Aorta (tissue), 5 donors: ENCODE measurements at regions not wholly inside any gene's neighbourhood (a gene's known extent, or its start where the extent isn't known, plus 50 kb on each side); places are given as distances from the start of the nearest gene placed in this dataset.
"Not testable (repeated sequence)": the region's sequence is repeated elsewhere in the genome, so short reads cannot be mapped to it uniquely, and the experiment has no call there.

ENCODE experiments used
- ATAC-seq: fragments of 200-7000 bp; cut with Tn5 transposase; one replicate; pipeline ENCODE4 v1.9.1; 2022; ENCODE audit warnings: moderate library complexity; ENCODE audit not compliant: low FRiP score
- DNase-seq, 2 donors: peaks; one replicate each; pipeline ENCODE4 v3.0.0-alpha.2; 2020
- H3K27ac ChIP-seq, 2 donors: one replicate each; pipeline ENCODE4 v1.5.1; 2013; ENCODE audit warnings: low read length in 2 of 2, mild to moderate bottlenecking in 2 of 2, moderate library complexity in 2 of 2, control low read depth in 1 of 2, inconsistent platforms in 1 of 2, low read depth in 1 of 2
- H3K27me3 ChIP-seq, 2 donors: one replicate each; pipeline ENCODE4 v1.6.1; 2013; ENCODE audit warnings: control low read depth in 1 of 2, low read length in 1 of 2, mild to moderate bottlenecking in 1 of 2, moderate library complexity in 1 of 2; ENCODE audit not compliant: insufficient read depth in 2 of 2, control insufficient read depth in 1 of 2
- H3K36me3 ChIP-seq, 2 donors: one replicate each; pipeline ENCODE4 v1.6.1; 2013; ENCODE audit warnings: control low read depth in 1 of 2, low read length in 1 of 2, mild to moderate bottlenecking in 1 of 2; ENCODE audit not compliant: insufficient read depth in 2 of 2, control insufficient read depth in 1 of 2
- H3K4me1 ChIP-seq, 2 donors: one replicate each; pipeline ENCODE4 v1.6.1; 2013; ENCODE audit warnings: low read length in 2 of 2, control low read depth in 1 of 2, mild to moderate bottlenecking in 1 of 2, moderate library complexity in 1 of 2; ENCODE audit not compliant: insufficient read depth in 2 of 2, control insufficient read depth in 1 of 2
- H3K4me3 ChIP-seq, 2 donors: one replicate each; pipeline ENCODE4 v1.5.1; 2013; ENCODE audit warnings: low read length in 2 of 2, control low read depth in 1 of 2, mild to moderate bottlenecking in 1 of 2
- H3K9me3 ChIP-seq: one replicate; pipeline ENCODE4 v1.6.1; 2013; ENCODE audit warnings: mild to moderate bottlenecking, low read length; ENCODE audit not compliant: control insufficient read depth
- WGBS, 2 donors: extraction: QIAGEN DNeasy Blood & Tissue Kit; methylation state at CpG; one replicate each; pipeline ENCODE4 v1.1.7; 2013; 5-methylcytosine and 5-hydroxymethylcytosine counted together
- intact Hi-C, 2 donors: fragments of 100-400 bp; cut with DNase I; formaldehyde crosslinking; loops; one replicate each; pipeline versions ENCODE4 v1.14.2 to v1.15.0; 2022
- donor health status: healthy with polysubstance abuse.
- donor health status: Bipolar disorder and iron deficiency.
- donor health status: DM: no; HTN: no; CAD: no.
- donor health status: DM: no; HTN: no; CAD: no.
- donor health status: DM: yes; HTN: yes; CAD: no.

DNA sequence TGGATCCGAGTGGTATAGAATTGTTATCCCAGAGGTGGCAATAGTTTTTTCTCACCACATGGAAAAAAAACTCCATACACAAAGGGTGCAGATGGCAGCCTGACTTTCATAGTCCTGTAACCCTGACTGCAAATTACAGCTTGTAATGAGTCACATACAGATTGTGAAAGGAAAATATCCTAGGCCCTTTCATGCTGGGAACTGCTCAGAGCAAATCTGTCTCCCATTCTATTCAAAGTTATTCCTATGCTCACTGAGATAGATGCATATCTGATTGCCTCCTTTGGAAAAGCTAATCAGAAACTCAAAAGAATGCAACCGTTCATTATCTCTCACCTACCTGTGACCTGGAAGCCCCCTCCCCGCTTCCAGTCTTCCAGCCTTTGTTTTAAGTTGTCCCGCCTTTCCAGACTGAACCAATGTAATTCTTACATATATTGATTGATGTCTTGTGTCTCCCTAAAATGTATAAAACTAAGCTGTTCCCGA, 108.7 kb upstream of the MAP3K4 start:
- 62 to 66% methylated on average over 5 of the region's 5 CpGs for WGBS, 2 donors
- ATAC-seq: peak; percentile 50

DNA sequence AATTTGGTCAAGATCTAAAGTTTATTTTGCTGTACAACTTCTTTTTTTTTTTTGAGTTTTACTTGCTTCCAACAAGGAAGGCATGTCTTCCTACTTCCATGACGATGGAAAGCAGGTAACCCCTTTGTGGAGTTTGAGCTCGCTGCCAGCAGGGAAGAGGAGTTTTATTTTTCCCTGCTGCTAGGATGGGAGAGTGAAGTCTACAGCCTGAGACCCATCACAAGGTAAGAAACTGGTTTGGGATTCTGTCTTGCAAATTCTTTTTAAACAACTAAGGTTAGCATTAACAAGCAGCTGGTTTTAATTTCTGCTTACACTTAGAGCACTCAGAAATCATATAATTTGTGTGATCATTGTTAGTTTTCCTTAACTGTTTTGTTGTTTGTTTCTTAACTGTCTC, 108.0 kb upstream of the MAP3K4 start:
- DNase-seq (no peak), ATAC-seq (no peak)
- Histone ChIP-seq H3K36me3 (no peaks in the 10 kb centered on the region), H3K27me3 (no peaks in the 10 kb centered on the region), H3K4me3 (no peak overlapping the region), H3K4me1 (peaks cover 2 to 3% of the 10 kb centered on the region in 2 donors), H3K9me3 (no peaks in the 10 kb centered on the region), H3K27ac (no peak overlapping the region)
- WGBS, 2 donors: 94 to 100% methylated on average over 2 of the region's 2 CpGs
- intact Hi-C loops: no loop called here

More for the DNA sequence above, 108.7 kb upstream of the MAP3K4 start:
- Histone ChIP-seq H3K4me1 (peaks cover 2 to 3% of the 10 kb centered on the region in 2 donors), H3K27me3 (no peaks in the 10 kb centered on the region), H3K9me3 (no peaks in the 10 kb centered on the region), H3K4me3 (no peak overlapping the region), H3K27ac (no peak overlapping the region), H3K36me3 (no peaks in the 10 kb centered on the region)
- intact Hi-C loops: no loop called here
- no peak for DNase-seq

DNA sequence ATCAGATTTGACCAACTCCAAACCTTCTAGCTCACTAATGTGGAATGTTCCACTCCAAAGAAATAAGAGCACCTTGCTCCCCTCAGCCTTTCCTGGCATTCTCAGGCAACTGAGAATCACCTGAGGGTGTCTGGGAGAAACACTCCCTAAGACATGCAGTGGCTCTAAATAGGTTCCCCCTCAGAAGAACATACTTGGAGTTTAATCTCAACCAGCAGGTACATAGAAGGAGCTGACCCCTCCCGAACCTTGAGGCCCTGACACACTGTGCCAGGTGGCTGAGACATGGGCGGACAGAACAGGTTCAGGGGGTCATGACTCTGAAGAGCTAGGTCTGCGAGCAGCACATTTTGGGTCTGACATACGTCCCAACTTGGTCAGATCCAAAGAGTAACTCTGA, 107.6 kb upstream of the MAP3K4 start:
- H3K9me3 ChIP-seq: no peaks in the 10 kb centered on the region
- 96% methylated on average over 4 of the region's 4 CpGs for WGBS, 2 donors
- no peak for DNase-seq
- no peak overlapping the region for H3K27ac ChIP-seq
- H3K36me3 ChIP-seq: no peaks in the 10 kb centered on the region
- H3K4me1 ChIP-seq: peaks cover 2 to 3% of the 10 kb centered on the region in 2 donors
- peak; percentile 33 for ATAC-seq
- intact Hi-C loops: no loop called here
- H3K4me3 ChIP-seq: no peak overlapping the region
- H3K27me3 ChIP-seq: no peaks in the 10 kb centered on the region

DNA sequence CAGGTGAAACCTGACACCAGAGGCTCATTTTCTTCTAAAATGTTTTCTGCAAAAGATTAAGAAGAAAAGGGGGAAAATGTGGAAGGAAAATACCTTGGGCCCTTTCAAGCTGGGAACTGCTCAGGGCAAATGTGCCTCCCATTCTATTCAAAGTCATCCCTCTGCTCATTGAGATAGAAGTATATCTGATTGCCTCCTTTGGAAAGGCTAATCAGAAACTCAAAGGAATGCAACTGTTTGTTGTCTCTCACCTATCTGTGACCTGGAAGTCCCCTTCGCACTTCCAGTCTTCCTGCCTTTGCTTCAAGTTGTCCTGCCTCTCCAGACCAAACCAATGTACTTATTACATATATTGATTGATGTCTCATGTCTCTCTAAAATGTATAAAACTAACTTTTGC, 102.4 kb upstream of the MAP3K4 start:
- H3K27me3 ChIP-seq, intact Hi-C loops, H3K36me3 ChIP-seq, DNase-seq, H3K27ac ChIP-seq, H3K4me1 ChIP-seq, ATAC-seq, H3K4me3 ChIP-seq, H3K9me3 ChIP-seq: not testable (repeated sequence)
- WGBS, 2 donors: 97 to 100% methylated on average over 1 of the region's 1 CpG

DNA sequence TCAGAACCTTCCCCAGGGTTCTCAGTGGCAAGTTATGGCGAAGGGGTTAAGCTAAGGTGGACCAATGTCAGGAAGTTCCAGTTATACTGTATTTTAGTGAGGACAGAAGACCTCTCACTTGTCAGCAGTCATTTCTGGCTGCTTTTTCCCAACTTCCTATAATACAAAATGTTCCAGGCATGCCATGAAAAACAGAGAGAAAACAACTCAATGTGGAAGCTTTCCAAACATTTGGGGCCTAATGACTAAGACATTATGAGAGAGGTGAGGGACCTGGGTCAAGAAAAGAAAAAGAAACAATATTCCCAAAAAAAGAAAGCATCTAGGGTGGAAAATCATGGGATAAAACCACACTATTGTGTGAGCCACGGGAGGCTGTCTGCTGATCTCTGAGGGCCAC, 99.9 kb upstream of the MAP3K4 start:
- H3K36me3 ChIP-seq: no peaks in the 10 kb centered on the region
- ATAC-seq: no peak
- H3K27ac ChIP-seq: no peak overlapping the region
- H3K9me3 ChIP-seq: no peaks in the 10 kb centered on the region
- intact Hi-C loops: no loop called here
- WGBS, 2 donors: 38 to 42% methylated on average over 2 of the region's 2 CpGs
- no peaks in the 10 kb centered on the region for H3K4me1 ChIP-seq
- DNase-seq: no peak
- H3K27me3 ChIP-seq: no peaks in the 10 kb centered on the region
- H3K4me3 ChIP-seq: no peak overlapping the region

DNA sequence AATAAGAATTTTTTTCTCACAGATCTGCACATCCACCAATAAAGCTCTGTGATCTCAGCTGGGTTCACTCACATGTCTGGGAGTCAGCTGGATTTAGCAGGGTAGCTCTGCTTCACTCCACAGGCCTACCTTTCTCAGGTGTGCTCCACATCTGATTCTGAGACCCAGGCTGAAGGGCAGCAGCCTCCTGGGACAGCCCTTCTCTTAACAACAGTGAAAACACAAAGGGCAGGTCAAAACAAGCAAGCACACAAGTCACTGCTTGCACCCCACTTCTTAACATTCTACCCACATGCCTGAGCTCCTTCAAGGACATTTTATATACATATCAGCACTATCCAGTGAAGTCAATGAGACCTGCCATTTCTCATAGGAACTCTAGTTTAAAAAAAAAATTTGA, 96.0 kb upstream of the MAP3K4 start:
- no peak overlapping the region for H3K27ac ChIP-seq
- no peak for ATAC-seq
- H3K27me3 ChIP-seq: no peaks in the 10 kb centered on the region
- no peak overlapping the region for H3K4me3 ChIP-seq
- H3K4me1 ChIP-seq: no peaks in the 10 kb centered on the region
- H3K9me3 ChIP-seq: no peaks in the 10 kb centered on the region
- DNase-seq: no peak
- H3K36me3 ChIP-seq: no peaks in the 10 kb centered on the region
- intact Hi-C loops: no loop called here

DNA sequence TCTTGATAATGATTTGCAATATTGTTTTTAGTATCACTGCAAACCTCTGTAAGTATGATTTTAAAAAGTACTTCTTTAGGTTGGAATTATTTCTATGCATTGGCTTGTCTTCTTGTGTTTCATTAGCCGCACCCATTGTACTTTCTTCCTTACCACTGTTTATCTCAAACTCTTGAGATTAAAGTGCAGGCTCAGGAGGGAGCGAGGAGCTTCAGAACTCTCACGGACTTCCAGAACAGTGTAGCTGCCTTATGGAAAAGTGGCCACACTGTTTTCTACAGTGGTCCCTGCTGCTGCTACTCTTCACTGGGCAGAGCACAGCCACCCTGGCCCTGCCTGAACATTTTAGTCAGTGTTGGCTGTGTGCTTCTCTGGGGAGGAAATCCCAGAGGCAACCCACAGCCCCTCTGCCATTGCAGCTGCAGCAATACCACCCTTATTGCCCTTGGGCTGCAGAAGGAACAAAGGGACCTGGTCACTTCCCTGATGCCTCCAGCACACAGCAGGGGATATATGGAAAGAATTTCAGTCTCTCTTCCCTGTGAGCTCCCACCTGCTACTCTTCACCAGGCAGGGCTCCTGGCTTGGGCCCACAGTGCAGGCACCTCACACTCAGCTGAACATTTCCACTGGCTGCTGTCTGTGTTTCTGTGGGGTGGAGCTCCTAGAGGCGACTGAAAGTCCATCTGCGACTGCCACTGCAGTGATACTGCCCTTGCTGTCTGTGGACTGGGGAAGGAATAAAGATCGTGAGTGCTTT, 91.7 kb upstream of the MAP3K4 start:
- intact Hi-C loops: no loop called here
- Histone ChIP-seq H3K27me3 (no peaks in the 10 kb centered on the region), H3K27ac (no peak overlapping the region), H3K9me3 (no peaks in the 10 kb centered on the region), H3K4me1 (no peaks in the 10 kb centered on the region), H3K4me3 (no peak overlapping the region), H3K36me3 (no peaks in the 10 kb centered on the region)
- DNase-seq (no peak), ATAC-seq (no peak)
- 76 to 82% methylated on average over 6 of the region's 6 CpGs for whole genome bisulfite sequencing, 2 donors

DNA sequence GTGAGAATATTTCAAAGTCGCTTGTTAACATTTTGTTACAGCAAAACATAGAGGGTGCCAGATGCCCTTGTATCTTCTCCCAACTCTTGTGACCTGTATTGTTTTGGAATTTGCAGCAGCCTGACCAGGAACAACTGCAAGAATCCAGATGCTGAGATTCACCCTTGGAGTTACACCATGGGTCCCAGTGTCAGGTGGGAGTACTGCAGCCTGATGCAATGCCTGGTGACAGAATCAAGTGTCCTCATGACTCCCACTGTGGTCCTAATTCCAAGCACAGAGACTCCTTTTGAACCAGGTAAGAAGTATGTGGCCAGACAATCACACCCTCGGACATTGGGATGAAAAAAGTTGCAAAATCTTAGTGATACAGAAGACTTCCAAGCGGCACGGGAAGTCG, 79.6 kb upstream of the MAP3K4 start:
- intact Hi-C loops: no loop called here

DNA sequence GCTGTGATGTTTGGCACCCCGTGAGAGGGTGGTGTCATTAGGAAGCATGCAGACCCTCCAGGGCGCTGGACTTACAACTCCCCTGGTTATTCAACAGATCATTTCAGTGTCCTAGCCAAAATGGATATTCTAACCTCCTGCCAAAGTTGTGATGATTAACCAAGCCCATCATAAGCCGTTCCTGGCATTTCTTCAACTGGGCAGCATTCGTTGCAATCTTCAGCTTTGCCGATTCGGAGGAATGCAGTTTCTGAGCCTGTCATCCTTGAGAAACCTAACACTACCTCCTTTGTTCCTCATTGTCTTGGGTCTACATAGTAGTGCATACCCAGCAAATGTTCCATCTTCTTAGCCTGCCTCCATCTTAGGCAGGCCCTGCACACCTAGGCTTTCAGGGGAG, 79.2 kb upstream of the MAP3K4 start:
- 87 to 89% methylated on average over 6 of the region's 6 CpGs for WGBS, 2 donors
- no peaks in the 10 kb centered on the region for H3K4me1 ChIP-seq
- no peak for DNase-seq
- H3K4me3 ChIP-seq: no peak overlapping the region
- no peaks in the 10 kb centered on the region for H3K27me3 ChIP-seq
- H3K9me3 ChIP-seq: peaks cover 10% of the 10 kb centered on the region
- intact Hi-C loops: no loop called here
- H3K36me3 ChIP-seq: no peaks in the 10 kb centered on the region
- no peak overlapping the region for H3K27ac ChIP-seq
- no peak for ATAC-seq

More for the DNA sequence above, 79.6 kb upstream of the MAP3K4 start:
- peaks cover 10% of the 10 kb centered on the region for H3K9me3 ChIP-seq
- no peak overlapping the region for H3K27ac ChIP-seq
- DNase-seq: no peak
- no peaks in the 10 kb centered on the region for H3K36me3 ChIP-seq
- no peaks in the 10 kb centered on the region for H3K4me1 ChIP-seq
- no peaks in the 10 kb centered on the region for H3K27me3 ChIP-seq
- WGBS, 2 donors: 86 to 87% methylated on average over 5 of the region's 5 CpGs
- no peak for ATAC-seq
- H3K4me3 ChIP-seq: no peak overlapping the region
